RKO (cell line): ENCODE measurements at regions not wholly inside any gene's neighbourhood (a gene's known extent, or its start where the extent isn't known, plus 50 kb on each side); places are given as distances from the start of the nearest gene placed in this dataset.
A peak's percentile ranks its signal among the peaks of the same experiment; 100 is the strongest.

Experiments used
- DNase-seq: peaks from one replicate; pipeline ENCODE4 v3.0.0-alpha.2; 2016; ENCODE audit warnings: low spot score

DNA sequence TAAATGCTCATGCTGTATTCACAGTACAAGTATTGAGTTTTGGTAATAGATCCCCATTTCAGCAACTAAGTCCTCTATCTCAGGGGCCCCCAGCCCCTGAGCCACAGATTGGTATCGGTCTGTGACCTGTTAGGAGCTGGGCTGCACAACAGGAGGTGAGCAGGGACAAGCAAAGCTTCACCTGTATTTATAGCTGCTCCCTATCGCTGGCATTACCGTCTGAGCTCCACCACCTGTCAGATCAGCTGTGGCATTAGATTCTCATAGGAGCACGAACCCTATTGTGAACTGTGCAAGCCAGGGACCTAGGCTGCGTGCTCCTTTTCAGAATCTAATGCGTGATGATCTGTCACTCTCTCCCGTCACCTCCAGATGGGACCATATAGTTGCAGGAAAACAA, 262.8 kb upstream of the UBE2E2 start:
- DNase-seq, result no peak

DNA sequence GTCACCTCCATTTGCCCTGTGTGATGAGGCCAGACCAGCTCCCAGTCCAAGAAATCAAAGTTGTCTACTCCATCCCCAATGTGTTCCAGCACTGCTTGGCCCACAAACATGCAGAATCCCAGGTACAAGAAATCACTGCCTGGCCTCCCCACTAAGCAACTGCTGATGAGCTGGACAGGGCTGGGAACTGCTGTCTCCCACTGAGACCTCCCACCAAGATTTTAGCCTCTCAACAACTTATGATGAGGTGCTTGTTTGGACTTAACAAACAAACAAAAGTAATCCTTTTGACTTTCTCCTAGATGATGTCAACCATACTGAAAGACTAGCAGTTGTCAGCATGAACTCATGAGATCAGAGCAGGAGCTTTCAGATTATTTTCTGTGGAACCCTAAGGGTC, 260.1 kb upstream of the UBE2E2 start:
- no peak for DNase-seq

DNA sequence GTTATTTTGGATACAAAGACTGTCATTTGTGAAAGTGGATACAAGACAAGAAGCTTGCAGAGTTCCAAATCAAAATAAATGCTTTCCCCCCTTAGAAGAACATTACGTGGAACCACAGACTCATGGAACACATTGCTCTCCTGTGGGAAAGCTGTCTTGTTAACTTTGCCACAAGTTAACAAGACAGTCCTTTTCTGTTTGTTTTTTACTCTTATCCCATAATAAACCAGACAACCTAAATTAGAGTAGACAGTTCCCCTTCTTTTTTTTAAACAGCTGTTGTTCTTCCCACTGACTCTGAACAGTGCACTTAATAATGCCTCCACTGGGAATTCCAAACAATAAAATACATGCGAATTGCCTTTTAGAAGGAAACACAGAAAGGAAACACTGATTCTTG, 255.3 kb upstream of the UBE2E2 start:
- no peak for DNase-seq

DNA sequence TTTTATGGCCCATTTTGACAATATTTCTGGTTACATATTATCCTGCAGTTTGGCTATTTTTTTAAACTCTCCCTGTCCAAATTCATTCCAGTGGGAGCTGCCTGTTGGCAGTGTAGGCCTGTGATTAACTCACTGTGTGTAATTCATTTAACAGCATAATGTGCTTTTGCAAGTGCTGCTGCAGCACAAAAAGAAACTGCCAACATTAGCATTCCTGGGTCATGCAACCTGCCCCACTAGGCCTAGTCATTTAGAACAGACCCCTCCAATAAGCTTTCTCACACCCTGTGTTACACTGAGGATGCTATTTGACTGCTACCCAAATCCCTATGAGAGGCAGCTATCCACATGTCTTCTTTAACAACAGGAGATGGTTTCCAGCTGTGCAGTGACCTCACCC, 251.2 kb upstream of the UBE2E2 start:
- no peak for DNase-seq

DNA sequence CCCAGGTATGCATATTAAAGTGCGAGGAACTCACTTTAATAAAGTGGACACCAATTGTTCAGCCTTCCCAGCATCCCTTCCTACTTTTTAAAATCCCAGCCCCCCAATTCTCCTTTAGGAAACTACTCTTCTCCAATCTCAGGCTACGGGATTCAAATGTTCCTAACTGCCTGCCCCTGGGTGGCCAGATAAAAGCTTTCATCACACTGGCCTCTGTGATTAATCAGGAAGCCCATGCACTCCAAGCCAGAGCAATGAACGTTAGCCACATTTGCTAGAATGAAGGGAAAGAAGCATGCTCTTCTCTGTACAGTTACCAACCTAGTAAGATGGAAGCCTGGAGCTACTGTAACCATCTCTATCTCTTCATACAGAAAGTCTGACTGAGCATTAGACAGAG, 250.3 kb upstream of the UBE2E2 start:
- no peak for DNase-seq

DNA sequence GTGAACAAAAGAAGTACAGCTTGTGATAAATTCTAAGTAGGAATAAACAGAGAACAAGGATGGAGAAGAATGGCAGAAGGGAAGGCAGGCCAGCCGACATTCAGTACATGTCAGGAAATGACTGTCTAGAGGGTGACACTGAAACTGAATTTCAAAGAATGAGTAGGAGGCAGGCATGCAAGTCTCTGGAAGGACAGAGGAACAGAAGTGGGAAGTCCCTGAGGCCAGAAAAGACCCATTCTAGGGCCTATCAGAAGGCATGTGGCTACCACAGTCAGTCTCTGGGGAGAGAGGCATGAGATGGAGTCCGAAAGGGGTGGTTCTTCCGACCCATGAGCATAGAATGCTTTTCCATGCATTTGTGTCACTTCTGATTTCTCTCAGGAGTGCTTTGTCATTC, 243.5 kb upstream of the UBE2E2 start:
- no peak for DNase-seq

DNA sequence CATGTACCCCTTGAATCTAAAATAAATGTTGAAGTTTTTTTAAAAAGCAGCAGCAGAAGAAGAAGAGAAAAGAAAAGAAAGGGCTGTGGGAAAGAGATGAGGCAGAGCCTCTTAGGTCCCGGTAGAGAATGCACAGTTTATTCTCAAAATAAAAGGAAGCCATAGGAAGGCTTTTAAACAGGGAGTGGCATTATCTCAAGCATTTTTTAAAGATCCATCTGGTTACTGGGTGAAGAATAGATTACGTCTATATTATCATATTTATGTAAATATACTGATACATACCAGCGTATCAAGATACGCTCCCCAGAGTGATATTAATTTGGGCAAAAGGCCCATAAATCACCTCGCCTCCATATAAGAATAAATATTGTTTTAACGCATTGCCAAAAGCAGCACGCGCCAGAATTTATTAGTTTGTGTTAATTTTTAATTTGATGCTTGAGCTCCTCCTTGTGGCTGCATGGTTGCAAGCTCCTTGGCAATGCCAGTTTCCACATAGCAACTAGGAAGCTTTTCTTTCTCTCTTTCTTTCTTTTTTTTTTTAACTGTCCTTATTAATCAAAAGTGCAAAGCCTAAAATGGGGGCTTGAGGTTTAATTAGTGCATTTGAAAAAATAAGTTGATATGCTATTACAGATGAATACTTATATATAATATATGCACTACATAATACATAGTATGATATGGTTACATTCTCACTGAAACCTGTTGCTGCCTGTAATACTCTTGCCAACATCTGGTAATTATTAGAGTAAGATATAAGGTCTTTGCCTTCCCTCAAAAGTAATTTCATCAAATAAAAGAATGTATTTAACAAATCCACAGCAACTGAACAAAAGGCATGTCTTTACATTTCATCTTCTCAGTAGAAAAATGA, 242.8 kb upstream of the UBE2E2 start:
- peak; percentile 45 for DNase-seq

DNA sequence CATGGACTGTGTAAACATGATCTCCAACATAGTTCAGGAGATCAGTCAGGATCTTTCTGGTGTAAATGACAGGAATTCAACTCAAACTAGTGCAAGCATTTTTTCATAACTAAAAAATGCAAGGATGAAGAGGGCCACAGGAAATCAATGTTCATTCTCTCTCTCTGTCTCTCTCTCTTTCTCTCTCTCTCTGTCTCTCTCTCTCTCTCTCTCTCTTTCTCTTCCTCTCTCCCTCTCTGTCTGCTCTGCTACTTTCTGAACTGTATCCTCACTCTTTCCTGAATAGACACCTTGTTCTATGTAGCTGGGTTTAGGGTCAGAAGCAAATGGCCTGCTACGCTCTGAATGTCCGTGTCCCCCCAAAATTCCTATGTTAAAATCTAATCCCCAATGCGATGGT, 240.9 kb upstream of the UBE2E2 start:
- no peak for DNase-seq

DNA sequence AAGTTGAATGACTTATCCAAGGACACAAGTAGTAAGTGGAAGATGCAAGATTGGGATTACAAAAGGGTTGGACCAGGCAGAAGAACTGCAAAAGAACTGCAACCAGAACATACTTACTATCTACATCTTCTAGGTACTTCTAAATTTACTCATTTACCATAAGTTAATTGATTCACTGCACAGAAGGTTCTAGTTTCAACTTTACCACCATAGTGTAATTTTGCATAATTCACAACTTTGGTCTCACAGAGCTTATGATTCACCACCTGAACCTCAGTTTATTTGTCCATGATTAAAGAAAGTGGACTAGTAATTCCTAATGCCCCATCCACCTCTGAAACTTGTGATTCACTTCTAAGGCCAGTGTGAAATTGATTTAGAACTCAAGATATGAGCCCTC, 236.8 kb upstream of the UBE2E2 start:
- DNase-seq, result no peak

DNA sequence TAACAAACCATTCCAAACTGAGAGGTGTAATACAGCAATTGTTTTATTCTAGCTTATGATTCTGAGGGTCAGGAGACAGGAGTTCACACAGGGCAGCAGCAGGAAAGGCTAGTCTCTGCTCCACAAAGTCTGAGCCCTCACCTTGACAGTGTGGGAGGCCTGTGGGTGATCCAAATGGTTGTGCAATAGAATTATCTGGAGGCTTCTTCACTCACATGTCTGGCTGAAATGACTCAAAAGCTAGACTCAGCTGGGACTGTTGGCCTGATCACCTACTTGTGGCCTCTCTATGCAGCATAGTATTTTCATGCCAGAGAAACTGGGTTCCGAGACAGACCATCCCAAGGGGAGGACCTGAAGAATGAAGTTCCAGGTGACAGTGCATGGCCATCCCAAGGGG, 233.9 kb upstream of the UBE2E2 start:
- DNase-seq, result no peak

DNA sequence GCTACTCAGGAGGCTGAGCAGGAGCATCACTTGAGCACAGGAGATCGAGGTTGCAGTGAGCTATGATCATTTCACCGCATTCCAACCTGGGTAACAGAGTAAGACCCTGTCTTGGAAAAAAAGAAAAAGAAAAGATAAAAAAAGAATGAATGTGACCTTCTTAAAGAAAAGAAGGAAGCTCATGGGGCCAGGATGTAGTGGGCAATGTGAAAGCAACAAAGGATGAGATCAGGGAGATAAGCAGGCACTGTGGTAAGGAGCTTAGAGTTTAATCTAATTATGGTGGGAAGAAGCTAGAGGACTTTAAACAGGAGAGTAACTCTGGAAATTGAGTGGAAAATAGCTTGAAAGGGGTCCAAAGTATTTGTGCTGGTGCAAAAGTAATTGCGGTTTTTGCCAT, 231.6 kb upstream of the UBE2E2 start:
- DNase-seq, result no peak

DNA sequence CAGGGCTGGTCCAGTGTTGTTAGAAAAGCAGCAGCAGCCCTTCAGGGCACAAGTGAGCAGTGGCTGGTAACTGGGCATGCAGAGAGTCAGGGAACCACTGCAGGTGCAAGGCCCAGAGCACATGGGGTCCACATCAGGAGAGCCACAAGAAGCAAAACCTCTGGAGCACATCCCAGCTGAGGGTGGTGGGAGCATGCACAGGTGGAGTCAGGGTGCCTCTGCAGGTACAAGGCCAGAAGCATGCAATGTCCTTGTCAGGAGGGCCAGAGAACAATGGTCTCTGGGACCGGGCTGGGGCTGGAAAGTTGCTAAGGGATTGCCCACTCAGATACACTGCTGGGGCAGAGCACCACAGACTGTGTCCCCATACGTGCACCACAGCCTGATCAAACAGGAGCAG, 226.1 kb upstream of the UBE2E2 start:
- no peak for DNase-seq

DNA sequence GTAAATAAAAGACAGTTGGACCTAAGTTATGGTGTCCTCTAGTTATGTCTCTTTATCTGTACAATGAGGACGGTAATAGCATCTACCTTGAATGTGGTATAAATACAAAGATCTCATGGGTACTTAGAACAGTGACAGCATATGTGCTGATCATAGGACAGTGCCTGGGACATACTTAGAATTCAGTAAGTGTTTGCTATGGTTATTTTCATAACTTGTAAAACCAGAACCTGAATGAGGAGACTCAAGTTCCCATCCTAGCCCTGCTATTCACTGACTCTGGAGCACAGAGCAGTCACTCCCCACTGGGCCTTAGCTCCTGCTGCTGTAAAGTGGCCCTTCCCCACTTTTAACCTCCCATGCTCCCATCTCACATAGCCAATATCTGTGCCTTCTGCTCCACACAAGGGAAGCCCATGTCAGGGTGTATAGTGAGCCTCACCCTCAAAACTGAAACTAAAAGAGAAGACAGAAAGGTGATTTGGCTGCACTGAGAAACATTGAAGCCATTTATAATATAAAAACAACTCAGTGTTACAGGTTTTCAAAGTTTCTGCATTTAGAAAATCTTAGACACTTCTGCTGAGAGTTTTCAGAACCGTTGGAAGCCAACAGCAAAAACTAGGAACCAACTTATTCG, 225.4 kb upstream of the UBE2E2 start:
- DNase-seq, result no peak

DNA sequence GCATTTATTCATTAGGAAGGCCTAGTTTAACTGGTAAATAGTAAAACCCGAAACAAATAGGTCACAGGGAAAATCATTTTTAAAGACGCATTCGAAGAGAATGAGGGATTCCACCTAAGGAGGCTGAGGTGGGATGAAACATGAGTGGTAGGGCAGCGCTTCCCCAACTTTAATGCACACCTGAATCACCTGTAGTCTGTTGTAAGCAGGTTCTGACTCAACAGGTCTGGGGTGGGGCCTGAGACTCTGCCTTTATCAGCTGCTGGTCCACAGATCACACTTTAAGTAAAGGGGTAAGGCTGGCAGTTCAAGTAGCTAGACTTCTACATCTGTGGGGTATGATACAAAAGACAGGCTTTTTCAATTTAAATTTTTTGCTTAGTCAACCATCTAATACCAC, 223.5 kb upstream of the UBE2E2 start:
- DNase-seq, result no peak

DNA sequence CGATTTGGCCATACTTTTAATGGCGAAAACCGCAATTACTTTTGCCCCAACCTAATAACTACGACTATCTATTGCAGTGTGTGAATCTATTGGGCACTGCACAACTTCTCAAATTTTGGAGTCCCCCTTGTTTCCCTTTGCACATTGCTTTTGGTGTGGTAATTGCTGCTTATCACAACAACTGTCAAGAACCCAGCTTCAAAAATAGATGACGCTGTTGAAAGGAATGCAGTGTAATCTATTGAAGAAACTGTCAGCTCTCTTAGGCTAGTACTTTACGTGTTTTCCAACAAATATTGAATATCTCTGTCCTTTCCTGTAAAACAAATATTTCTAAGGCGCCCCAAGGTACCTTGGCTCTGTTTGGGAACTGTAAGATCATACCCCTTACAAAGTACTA, 222.8 kb upstream of the UBE2E2 start:
- no peak for DNase-seq

DNA sequence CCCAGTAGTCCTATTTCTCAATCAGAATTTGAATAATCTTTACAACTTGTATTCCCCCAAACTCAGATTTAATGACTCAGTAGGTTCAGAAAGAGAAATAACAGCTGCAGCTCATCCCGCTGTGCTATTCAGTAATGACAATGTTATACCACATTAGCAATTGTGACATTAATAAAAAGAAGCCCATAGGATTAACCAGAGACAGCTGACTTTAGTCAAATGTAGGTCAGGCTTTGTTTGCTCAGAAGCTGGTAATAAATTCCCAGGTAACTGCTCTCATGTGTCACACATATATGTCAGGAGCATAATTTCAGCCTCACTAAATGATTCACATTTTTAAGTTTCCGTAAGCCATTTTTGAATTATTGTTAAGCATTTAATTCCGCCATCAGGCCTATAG, 222.0 kb upstream of the UBE2E2 start:
- no peak for DNase-seq

DNA sequence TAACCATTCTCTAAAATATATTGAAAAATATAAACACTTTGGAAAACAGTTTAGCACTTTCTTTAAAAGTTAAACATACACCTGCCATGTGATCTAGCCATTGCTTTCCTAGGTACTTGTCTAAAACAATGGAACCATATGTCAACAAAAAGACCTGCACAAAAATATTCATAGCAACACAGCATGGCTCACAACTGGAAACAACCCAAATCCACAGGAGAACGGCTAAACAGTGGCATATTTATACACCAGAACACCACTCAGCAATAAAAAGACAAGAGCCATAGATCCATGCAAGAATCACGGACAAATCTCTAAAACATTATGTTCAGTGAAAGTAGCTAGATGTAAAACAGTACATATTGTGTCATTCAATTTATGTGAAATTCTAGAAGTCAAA, 221.3 kb upstream of the UBE2E2 start:
- DNase-seq, result no peak

DNA sequence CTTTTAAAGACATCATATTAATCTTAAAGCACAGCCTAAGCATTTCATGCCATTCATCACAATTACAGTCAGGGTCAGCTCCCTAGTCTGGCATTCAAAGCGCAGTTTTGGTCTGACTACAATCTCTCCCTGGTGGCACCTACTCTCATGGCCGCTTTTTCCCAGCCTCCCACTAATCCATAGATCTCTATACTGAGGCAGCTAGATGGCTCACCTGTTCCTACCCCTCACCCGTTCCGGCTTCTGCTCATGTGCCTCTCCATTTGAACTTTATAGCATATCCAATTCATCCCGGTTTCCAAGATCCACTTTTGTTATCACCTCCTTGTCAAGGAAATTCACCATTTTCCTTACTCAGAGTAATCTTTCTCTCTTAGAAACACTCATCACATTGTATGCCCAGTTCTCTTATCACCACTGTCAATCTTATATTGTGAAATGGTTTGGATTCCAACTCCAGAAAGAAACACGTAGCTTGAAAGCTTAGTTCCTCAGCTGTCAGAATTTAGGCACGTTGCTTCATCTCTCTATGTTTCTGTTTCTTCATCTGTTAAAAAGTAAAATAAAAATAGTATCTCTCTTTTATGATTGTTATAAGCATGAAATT, 220.0 kb upstream of the UBE2E2 start:
- DNase-seq, result no peak

DNA sequence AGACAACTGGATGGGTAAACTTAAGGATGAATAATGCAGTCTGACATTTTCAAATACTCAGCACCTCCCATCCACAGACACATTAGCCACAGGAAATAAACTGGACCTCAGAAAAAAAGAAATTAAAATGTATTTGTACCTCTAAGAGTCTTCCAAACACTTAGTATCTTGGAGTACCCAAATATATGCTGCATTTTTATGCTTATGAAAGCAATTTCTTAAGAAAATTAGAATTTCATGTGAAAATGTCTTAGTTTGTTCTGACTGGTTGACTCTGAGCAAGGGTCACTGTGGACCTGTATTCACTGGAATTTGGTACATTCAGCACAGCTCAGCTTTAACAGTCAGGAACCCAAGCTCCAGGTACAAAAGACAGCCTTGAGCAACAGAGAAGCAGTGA, 216.2 kb upstream of the UBE2E2 start:
- DNase-seq, result no peak

DNA sequence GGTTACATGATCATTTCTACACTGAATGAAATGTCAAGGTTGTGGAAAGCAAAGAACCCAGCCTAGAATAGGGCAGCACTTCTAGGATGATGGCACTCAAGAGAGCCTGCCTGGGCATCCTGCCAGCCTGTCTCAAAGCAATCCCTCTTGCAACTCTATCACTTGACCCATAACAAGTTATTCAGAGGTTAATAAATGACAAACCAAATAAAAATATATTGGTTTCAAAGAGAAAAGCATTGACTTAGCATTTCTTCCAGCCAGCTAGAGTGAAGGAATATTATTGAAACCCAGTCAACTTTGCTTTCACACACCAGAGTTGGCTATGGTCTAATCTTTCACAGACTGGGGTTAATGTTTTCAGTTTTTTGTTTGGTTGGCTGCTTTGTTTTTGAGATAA, 214.6 kb upstream of the UBE2E2 start:
- no peak for DNase-seq

DNA sequence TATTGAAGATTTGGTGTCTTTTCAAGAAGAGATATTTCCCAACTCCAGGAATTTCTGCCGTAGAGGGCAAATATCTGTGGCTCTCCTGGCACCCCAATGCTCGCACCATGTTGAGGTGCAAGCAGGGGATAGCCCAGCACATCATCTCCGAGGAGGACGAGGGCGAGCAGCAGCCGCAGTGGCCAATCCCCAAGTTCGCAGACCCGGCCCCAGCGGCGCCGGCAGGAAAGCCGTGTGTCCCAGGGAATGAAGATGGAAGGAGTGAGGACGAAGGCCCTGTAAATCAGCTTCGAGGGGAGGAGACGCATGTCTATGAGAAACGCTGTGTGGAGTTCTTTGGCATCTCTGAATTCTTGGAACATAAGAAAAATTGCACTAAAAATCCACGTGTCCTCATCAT, 213.4 kb upstream of the UBE2E2 start:
- DNase-seq, result no peak

DNA sequence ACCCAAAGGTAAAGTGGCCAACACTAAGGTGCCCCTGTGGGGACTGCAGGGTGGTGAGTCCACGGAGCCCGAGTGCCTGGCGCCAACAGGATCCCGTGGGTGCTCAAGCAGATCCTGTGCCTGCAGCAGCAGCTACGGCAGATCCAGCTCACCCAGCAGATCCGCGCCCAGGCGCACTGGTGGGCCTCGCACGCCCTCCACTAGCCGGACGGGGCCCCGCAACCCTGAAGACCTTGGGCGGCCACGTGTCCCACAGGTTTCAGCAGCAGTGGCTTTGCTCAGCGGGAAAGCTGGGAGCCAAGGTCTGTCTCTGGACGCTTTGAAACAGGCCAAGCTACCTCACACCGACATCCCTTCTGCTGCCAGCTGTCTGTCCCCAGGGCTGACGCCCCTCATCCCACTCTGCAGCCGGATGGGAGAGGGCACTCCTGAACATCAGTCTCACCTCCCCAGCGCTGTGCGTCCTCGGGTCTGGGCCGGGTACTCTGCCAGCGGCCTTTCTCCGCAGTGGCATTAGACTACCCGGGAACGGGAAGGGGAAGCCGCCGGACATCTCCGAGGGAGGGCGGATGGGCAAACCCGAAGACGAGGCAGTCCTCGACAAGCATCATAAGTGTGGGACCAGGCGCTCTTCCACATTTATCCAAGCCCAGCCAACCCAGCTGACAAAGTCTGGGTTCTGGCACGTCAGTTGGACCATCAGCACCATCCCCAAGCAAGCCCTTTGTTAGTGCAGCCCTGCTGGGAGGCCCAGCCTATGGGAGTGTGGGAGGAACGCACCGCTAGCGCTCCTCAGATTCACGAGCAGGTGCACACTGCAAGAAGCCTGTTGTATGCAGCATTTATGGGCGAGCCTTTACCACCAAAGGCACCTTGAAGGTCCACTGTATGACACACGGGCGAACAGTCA, 212.6 kb upstream of the UBE2E2 start:
- DNase-seq, result no peak
